GM19372 (cell line): ENCODE measurements at regions not wholly inside any gene's neighbourhood (a gene's known extent, or its start where the extent isn't known, plus 50 kb on each side); places are given as distances from the start of the nearest gene placed in this dataset.

Source experiments
- ATAC-seq: cut with Tn5 transposase; IDR thresholded peaks from one replicate; pipeline ENCODE4 v1.9.1; 2021; ENCODE audit warnings: mild to moderate bottlenecking, low read depth, moderate library complexity; ENCODE audit not compliant: unreplicated experiment

DNA sequence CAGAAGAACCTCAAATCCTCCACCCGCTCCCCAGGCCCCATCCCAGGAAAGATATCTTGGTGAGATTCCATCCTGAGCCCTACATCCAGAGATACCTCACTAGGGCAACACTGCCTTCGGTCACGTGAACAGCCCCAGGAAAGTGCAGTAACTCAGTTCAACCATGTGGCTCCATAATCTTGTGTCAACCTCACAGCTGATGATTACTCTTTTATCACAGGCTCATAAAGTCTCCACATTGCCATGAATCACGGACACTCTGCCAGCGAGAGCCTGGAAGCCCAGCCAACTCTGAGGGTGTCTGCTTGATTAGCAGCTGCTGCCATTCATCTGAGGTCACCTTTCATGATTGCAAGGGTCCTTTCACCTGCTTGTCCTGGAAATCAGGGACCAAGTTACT, 175.8 kb upstream of the LRFN2 start:
- ATAC-seq, result no peak

DNA sequence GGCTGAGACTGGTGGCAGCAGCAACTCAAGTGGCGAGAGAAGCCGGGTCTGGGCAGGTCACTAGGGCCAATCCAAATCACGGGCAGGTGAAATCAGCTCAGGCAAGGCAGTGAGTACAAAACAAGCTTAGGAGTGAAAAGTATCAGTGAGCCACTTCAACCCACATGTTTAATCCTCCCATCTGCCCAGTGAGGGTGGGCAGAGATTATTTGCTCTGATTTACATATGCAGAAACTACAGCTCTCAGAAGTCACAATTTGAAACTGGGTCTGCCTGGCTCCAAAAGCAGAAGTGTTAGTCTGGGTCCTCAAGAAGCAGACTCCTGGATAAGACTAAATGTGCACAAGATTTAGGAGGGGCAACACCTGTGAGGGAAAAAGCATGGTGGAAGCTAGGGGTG, 173.7 kb upstream of the LRFN2 start:
- no peak for ATAC-seq

DNA sequence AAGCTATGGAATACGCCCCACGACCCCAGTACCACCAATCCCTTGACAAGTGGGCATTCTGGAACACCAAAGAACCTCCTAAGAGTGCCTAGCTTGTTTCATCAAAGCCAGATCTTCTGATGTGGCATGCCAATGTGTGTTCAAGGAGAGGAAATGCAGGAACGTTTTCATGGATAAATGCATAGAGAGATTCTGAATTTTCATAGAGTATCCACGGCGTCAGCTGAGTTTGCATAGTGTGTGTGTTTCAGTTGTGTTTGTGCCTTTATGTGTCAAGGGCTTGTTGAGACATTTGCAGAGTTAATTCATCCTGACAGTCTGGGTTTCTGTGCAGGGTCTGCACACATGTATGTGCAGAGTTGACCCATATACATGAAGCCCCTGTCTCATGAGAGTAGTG, 172.7 kb upstream of the LRFN2 start:
- no peak for ATAC-seq

DNA sequence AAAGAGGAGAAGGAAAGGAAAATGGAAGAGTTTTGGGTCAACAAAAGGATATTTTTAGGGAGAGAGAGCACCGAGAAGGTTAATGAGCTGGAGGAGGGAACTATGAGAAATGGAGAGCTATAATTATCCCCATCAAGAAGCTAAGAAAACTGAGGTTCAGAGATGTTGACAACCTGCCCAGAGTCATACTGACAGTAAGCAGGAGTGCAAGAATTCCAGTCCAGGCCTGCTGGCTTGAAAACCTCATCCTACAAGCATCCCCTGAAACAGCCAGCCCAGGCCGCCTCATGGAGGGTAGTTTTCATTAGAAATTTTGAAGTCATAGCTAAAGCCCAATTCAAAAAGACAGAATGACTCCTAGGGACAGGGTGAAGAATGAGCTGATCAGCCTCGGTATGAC, 172.1 kb upstream of the LRFN2 start:
- no peak for ATAC-seq

DNA sequence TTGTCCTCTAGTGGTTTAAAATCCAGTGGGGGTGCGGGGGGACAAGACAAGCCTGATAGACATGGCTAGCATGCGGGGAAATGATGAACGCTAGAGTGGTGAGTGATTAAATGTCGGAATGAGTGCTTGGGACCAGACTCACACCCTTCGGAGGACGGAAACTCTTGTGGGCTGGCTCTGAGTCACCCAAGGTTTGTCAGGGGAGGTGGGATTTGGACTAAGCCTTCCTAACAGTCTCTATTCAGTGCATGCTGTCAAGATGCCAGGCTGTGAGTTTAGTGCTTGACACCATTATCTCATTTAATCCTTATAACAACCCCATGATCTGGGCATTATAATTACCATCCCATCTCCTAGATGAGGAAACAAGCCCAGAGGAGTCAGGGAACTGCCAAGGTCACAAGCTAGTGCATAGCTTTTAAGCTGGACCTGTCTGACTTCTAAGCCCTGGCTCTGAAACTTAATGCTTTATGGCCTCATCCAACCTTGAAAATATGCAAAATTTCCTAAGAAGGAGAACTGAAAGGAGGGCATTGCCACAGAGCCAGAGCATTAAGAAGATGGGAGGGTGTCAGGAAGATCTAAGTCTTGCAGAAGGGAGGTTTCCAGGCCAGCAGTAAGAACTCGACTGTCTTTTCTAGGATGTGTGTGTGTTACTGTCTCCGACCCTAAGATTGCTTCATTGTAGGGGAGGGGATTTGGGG, 168.7 kb upstream of the LRFN2 start:
- no peak for ATAC-seq

DNA sequence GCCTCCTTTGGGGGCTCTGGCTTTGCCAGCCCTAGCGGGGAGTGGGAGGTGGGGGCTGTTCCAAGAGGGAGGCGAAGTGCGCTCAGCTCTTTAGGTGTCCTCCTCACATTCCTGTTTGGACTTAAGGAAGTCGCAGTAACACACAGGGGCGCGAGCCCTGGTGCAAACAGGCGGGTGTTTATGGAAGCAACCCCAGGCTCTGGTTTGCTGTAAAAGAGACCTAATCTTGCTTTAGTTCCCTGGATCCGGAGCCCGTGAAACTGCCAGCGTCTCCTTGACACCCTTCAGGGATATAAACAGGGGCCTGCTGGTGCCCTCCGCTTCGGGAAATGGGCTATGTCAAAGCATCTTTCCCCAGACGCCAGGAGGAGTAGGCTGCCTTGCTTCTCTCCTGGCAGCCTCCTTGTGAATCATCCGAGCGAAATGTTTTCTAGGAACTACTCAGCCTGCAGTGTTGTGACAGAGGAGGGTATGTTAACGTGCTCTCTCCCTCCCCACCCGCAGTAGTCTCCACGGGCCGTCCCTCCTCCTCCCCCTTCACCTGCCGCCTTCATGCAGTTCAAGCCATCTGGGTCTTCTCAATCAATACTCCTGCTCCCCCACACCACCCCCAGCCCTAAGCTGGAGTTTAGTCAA, 168.0 kb upstream of the LRFN2 start:
- no peak for ATAC-seq

DNA sequence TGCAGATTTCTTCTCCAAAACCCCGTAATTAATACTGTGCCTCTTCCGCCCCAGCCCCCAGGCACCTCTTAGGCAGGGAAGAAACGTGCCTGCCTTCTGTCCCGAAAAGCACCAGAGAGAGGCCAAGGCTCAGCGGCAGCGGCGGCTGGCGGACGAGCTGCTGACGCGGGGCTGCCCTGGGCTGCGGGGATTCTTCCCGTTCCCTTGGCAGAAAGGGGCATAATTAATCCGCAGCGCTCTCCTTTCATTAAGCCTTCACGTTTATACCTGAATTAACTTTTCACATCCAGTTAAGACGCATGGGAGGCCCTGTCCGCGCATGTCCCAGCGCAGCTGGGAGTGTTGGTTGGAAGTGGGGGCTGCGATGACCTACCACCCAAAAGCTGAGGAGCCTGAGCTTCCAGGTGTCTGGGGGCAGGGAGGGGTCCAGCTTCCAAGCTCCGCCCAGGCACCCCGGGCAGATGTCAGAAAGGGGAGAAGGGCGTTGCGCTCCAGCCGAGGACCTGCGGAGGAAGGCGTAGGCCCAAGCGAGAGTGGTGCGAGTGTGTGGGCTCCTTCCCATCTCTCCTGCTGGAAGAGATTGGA, 167.4 kb upstream of the LRFN2 start:
- ATAC-seq, result no peak

DNA sequence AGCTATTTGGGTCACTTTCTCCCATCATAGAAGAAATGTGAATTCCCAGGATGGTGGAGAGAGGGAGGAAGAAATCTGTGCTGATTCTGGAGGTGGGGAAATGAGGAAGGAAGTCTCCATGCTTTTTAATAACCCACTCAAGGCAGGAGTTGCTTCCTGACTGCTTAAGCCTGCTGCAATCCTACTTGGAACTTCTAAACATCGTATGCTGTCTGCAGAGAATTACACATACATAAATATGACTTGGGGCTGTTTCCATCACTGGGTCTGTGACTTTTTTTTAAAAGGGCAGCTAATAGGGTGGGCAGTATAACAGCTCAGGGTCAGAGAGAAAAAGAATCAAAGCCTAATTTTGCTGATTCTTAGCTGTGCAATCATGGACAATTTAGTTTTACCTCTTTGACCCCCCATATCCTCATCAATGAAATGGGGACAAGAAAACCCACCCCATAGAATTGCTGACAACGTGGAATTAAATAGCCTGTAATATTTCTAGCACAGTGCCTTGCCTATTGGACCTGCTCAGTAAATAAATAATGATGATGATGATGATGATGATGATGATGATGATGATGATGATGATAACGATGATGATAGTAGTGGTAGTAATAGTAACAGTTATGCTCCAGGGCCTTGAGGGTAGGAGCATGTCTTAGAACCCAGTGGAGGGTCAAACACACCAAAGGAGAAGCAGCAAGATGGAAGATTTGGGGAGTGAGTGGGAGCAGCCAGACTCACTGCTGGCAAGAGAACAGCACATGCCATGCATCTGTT, 166.7 kb upstream of the LRFN2 start:
- ATAC-seq, result no peak

DNA sequence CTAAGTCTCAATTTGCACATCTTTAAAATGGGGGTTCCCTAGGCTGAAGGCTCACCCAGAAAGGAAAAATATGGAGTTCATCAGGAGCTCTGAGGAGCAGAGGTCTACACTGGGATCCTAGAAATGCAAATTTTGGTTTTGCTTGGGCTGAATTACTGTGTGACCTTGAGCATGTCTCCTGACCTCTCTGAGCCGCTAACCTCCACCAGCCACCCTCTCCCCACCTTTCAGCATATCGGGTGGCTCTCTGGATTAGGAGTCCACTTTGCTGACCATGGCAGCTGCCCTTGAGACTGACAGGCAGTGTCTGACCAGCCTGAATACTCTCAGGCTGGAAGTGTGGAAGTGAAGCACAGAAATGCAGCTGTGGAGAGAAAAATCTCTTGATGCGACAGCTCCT, 165.9 kb upstream of the LRFN2 start:
- no peak for ATAC-seq

DNA sequence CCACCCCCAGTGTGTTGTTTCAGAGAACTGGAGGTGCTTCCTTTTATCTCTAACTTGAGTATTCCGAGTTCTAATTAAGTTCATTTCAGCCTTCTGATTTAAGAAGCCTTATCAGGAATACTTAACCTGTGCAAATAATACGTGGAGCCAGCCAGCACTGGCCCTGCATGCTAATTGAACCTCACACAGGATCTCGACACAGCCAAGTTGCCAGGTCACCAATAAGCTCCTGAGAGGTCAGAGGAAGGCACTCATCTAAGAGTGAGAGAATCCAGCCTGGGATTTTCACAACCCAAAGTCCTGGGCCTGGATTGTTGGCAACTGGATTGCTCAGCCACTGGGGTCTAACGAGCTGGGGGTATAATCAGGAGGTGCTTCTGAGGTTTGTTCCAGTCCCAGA, 157.7 kb upstream of the LRFN2 start:
- ATAC-seq, result no peak

DNA sequence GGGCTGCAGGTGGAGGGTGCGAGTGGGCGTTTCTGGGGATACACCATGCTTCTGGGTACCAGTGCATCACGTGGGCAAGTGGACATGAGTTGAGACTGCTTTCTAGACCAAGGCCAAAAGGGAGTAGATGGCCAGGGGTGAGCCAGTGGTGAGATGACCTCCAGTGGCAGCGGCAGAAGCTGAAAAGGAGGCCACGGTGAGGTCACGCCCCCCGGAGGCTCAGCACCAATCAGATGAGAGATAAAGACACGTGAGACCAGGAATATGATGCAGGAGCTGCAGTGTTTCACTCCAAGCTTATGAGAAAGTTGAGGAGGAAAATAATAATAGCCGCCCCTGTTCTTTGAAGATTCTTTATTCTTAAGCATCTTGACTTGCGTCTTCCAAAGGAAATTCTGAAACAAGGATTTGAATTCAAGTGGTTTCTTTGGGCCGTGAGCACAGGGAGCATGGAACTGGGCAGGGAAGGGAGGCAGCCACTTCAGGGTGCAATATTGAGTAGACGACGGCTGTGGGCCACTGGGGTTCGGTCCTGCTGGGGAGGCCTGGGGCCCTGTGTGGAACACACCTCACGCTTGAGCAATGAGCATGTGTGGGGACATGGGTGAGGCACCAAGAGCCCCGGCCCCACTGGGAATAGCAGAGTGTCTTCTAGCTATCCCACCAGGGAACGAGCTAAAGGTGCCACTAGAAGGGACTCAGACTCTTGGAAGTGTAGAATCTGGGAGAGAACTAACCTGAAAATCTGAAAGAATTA, 156.7 kb upstream of the LRFN2 start:
- no peak for ATAC-seq

DNA sequence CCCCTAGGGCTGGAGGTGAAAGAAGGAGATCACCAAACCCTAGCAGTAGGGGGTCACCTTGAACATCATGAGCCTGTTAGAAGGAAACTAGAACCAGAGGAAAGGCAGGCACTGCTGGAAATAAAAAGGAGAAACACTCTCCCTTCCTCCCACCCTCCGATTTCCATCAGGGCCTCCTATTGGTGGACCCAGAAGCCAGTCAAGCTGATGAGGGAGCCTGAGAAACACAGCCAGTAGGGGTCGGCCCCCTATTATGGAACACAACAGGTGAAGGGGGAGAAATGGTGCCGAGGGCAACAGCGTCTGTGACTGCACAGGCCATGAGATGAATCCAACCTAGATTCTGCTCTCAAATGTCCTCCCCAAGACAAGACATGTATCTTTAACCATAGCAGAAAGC, 156.1 kb upstream of the LRFN2 start:
- no peak for ATAC-seq

DNA sequence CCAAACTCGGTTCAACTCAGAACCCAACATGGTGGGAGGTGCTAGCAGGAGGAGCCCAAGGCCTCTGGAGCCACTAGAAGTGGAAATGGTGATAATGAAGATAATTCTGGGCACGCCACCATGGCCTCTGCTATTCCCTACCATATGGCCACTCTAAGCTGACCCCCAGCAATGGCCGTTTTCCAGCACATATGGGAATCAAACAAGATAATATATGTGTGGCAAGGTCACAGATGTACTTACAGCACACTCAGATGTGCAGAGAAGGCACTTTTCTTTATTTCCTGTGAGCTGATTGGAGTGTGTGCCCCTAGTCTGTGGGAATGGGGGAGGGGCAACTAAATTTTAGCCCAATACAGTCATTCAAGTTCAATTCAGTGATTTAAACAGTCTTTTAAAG, 153.4 kb upstream of the LRFN2 start:
- ATAC-seq, result no peak

DNA sequence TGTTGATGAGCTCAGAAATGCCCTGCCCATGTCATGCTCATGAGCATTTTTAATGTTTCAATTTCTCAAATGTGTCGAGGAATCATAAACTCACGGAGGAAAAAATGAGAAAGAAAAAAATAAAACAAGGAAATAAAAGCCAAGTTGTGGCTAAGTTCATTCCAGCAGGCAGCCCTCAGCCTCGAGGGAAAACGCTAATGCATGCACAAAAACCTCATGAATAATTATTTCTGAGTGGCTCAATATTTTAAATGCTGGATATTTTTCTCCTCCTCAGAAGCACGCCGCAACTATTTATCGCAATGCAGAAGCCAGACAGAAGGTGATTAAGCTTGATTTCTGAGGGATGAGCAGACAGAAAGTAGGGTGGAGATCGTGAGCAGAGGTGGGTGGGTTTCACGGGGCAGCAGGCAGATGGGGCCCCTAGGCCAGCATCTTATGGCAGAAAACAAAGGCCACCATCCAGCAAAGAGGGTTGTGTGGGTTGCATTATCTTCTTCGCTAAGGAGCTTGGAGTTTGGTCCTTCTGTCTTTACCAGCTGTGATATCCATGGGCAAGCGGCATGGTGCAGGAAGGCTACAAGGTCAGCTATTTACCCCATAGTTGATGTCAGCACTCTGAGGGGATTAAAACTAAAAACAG, 151.5 kb upstream of the LRFN2 start:
- no peak for ATAC-seq

DNA sequence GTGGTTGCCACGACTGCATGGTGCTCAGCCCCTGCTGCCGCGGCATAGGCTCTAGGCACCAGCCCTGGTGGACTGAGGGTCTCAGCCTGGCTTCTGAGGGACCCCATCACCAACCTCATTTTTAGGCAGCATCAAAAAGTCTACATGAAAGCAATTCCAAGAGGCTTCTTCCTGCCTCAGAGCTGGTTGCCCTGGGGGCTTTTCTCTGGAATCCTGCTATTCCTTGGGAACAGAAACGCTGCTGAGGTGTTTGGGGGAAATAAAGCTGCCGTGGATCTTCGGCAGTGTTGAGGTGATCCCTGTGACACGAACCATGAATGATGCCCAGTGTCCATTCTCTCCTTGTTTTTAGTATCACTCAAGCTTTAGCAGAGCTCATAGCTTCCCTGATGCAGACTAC, 148.4 kb upstream of the LRFN2 start:
- no peak for ATAC-seq

DNA sequence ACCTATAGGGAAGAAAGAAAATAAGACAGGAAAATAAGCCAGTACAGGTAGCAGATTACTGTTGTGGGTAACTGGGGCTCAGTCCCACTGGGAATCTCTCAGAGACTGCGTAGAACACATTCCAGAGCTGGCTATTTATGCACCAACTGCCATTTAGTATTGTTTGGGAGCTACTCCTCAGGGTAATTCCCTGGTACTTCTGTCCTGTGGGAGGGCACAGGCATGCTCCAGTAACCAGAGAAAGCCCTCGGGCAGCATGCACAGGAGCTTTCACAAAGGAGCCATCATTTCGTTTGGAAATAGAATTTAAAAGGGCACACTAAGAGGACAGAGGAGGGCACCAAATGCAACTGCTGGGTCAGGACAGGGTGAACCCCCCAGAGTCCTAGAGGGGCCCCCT, 148.0 kb upstream of the LRFN2 start:
- no peak for ATAC-seq

DNA sequence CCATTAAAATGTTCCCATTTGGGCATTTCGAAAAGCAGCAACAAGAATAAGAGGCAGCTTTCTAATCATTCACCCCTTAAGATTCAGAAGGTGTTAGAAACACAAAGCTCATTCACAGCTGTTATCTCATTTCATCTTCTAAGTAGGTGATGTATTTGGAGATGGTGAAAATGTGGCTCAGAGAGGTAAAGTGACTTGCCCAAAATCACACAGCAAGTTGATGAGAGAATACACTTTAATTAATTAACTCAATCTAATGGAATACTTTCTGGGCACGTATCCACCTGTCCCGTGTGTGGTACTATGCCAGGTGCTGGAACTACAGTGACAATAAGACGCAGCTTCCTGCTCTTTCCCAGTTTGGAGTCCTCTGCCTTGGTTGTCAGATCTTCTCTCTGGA, 147.4 kb upstream of the LRFN2 start:
- no peak for ATAC-seq

DNA sequence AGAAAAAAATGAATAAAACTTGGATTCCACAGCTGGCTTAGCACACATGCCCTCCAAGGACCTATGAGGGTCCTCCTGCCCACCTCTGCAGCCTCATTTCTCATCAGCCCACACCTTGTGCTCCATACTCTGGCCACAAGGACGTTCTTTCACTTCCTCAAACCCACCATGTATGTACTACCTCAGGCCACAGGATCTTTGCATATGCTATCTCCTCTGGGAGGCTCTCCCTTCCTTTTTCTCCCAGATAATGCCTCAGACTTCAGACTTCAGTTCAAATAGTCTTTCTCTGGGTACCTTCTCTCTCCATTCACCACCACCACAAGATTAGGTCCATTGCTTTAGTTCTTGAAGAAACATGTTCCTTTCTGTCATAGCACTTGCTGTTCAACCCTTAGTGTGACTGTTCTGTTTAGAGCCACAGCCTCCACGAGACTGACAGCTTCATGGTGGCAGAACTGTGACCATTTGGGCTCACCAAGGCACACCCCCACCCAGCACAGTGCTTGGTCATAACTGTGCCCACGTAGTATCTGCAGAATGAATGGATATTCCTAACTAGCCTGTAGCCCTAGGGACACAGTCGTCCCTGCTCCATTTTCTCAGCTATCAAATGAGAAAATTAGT, 146.7 kb upstream of the LRFN2 start:
- no peak for ATAC-seq

DNA sequence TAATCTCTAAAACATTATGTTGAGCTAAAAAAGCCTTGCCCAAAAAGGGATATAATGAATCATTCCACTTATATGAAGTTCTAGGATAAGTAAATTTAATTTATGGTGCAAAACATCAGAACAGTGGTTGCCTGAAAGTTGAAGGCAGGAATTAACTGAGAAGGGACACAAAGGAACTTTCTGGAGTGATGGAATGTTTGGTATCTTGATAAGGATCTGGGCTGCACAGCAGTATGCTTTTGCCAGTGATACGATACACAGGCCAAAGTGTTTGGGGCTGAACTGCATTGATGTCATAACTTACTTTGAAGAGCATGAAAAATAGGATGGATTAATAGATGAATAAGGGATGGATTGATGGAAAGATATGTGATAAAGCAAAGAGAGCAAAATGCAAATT, 146.1 kb upstream of the LRFN2 start:
- no peak for ATAC-seq

DNA sequence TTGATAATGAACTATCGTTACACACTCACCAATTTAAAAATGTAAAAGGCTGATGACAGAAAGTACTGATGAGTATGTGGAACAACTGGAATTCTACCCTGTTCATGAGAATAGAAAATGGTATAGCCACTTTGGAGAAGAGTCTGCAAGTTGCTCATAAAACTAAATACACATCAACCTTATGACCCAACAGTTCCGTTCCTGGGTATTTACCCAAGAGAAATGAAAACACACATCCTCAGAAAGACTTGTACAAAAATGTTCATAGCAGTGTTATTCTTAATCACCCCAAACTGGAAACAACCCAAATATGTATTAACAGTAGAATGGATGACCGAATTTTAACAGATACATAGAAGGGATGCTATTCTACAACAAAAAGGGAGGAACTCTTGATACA, 145.7 kb upstream of the LRFN2 start:
- ATAC-seq, result no peak
